SK-N-SH (cell line): ENCODE measurements at regions not wholly inside any gene's neighbourhood (a gene's known extent, or its start where the extent isn't known, plus 50 kb on each side); places are given as distances from the start of the nearest gene placed in this dataset.

Experiments
- CTCF ChIP-seq: fragments of 200-600 bp; sonication (generic); IDR thresholded peaks from 2 replicates; pipeline ENCODE4 v1.6.1; 2017; ENCODE audit warnings: antibody characterized with exemption, mild to moderate bottlenecking, moderate library complexity
- EP300 ChIP-seq, 2 experiments: IDR thresholded peaks; 2 replicates each; pipeline versions ENCODE4 v1.4.0 to v1.6.1; 2012; ENCODE audit warnings: borderline replicate concordance in 1 of 2, low read depth in 1 of 2, low read length in 1 of 2
- FOXM1 ChIP-seq: IDR thresholded peaks from 2 replicates; pipeline ENCODE4 v1.4.0; 2012; ENCODE audit warnings: low read depth, mild to moderate bottlenecking
- GATA2 ChIP-seq: sonication (generic); formaldehyde crosslinking; IDR thresholded peaks from 2 replicates; pipeline ENCODE4 v1.5.0; 2020; ENCODE audit warnings: mild to moderate bottlenecking, missing genetic modification reagents
- JUND ChIP-seq: IDR thresholded peaks from 2 replicates; pipeline ENCODE4 v1.4.0; 2012
- MAX ChIP-seq: IDR thresholded peaks from 2 replicates; pipeline ENCODE4 v1.4.0; 2012; ENCODE audit warnings: low read depth
- NFIC ChIP-seq: IDR thresholded peaks from 2 replicates; pipeline ENCODE4 v1.4.0; 2012; ENCODE audit warnings: borderline replicate concordance
- POLR2AphosphoS5 ChIP-seq: IDR thresholded peaks from 2 replicates; pipeline ENCODE4 v1.6.1; 2012; ENCODE audit warnings: low read depth, low read length
- RAD21 ChIP-seq: IDR thresholded peaks from 2 replicates; pipeline ENCODE4 v1.6.1; 2012; ENCODE audit warnings: mild to moderate bottlenecking, low read length
- REST ChIP-seq: IDR thresholded peaks from 2 replicates; pipeline ENCODE4 v1.6.1; 2012; ENCODE audit warnings: mild to moderate bottlenecking, low read depth, low read length, moderate library complexity
- RFX5 ChIP-seq: IDR thresholded peaks from 2 replicates; pipeline ENCODE4 v1.6.1; 2012; ENCODE audit warnings: mild to moderate bottlenecking, improper control_type of control experiment, low read length
- YY1 ChIP-seq: IDR thresholded peaks from 2 replicates; pipeline ENCODE4 v1.4.0; 2012; ENCODE audit warnings: low read depth, mild to moderate bottlenecking

- TF ChIP-seq CTCF (no peak), JUND (no peak), NFIC (no peak), YY1 (no peak), FOXM1 (no peak), RAD21 (no peak), EP300 (IDR thresholded peaks at IDR 0.05; ENCODE audit: borderline replicate concordance in 1 of 2, low read depth in 1 of 2, low read length in 1 of 2) (no peak), MAX (no peak), REST (no peak), GATA2 (CRISPR knock-in tag) (no peak), RFX5 (no peak), POLR2AphosphoS5 (no peak)
Measured at GRCh38 chr3:55165704-55166405, 238.0 kb upstream of the LRTM1 start.
